ENCODE measurements at regions not wholly inside any gene's neighbourhood (a gene's known extent, or its start where the extent isn't known, plus 50 kb on each side); places are given as distances from the start of the nearest gene placed in this dataset.

- FAIRE-seq (no peak), ATAC-seq (no peak), DNase-seq (ENCODE audit: low spot score) (no peak)
- Histone ChIP-seq H3K36me3 (replicated peaks in 1 of 2; ENCODE audit: control insufficient read depth in 1 of 2, insufficient read depth in 2 of 2, low read length in 2 of 2) (no peaks in the 10 kb centered on the region), H3K27ac (ENCODE audit: extremely low read length, insufficient read depth, low read length) (no peak overlapping the region), H3K79me2 (ENCODE audit: insufficient read depth, low read length) (no peaks in the 10 kb centered on the region), H2AFZ (ENCODE audit: low read length) (no peak overlapping the region), H3K27me3 (ENCODE audit: control insufficient read depth in 1 of 2, insufficient read depth in 2 of 2, low read length in 2 of 2) (no peaks in the 10 kb centered on the region), H3K9me3 (ENCODE audit: low read length) (no peaks in the 10 kb centered on the region), H3K9ac (ENCODE audit: insufficient read depth, low read depth, low read length) (no peak overlapping the region), H3K4me1 (ENCODE audit: insufficient read depth, low read length) (no peaks in the 10 kb centered on the region), H3K4me2 (ENCODE audit: low read depth, low read length) (no peak overlapping the region), H4K20me1 (ENCODE audit: insufficient read depth, low read length) (no peaks in the 10 kb centered on the region), H3K4me3 (replicated peaks in 1 of 3; ENCODE audit: insufficient read depth in 1 of 3, low read depth in 2 of 3, low read length in 3 of 3) (no peak overlapping the region)
- TF ChIP-seq MAFK (conservative IDR thresholded peaks at IDR 0.05 in 1 of 2, IDR thresholded peaks at IDR 0.05 in 1 of 2; ENCODE audit: low read length in 2 of 2) (peak; percentile 59 to 78), FOXO4 (CRISPR knock-in tag; conservative IDR thresholded peaks at IDR 0.05) (no peak), SAP130 (CRISPR knock-in tag; IDR thresholded peaks at IDR 0.05; ENCODE audit: low read depth) (no peak), THAP8 (CRISPR knock-in tag; IDR thresholded peaks at IDR 0.05; ENCODE audit: borderline replicate concordance) (no peak), MAFF (IDR thresholded peaks at IDR 0.05; ENCODE audit: low read depth, low read length) (peak; percentile 76)
- ChIA-PET POLR2A (no interaction called here), CTCF (ENCODE audit: low intra/inter-chr PET ratio, low total read pairs) (no interaction called here)
- intact Hi-C loops (cut with micrococcal nuclease; ENCODE audit: unreplicated experiment): no loop called here
- BruUV-seq (replicated peaks): no TSS peak
- 8% methylated on average over 3 of the region's 3 CpGs for WGBS (ENCODE audit: low lambda C conversion rate)
- in situ Hi-C loops (cut with HindIII; ENCODE audit: extremely low pct_ligation_motif_present, low pct_unique_long_range_greater_than_20kb): no loop called here
Measured at GRCh38 chr5:20522905-20523482, 535.0 kb upstream of the CDH18 start.

DNA sequence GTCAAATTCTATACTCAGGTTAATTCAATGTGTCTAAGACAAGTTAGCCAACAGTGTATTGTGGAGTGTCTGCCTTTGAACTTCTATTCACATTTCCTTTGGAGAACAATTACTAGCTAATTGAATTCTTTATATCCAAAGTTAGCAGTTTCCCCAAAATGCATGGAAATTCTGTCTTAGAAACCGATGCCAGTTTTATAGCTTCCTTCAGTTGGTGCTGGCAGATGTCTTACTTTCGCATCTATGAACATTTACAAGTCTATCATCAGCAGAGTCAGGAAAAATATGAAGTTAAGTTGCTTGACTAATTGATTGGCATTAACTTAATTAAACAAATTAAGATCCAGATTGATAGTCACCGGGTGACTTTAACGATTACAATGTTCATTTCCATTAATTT lies 527.6 kb upstream of the CDH18 start:
- no peak for DNase-seq (ENCODE audit: low spot score)
- ATAC-seq: no peak
- WGBS (ENCODE audit: low lambda C conversion rate): 2% methylated on average over 4 of the region's 4 CpGs
- Histone ChIP-seq H3K36me3 (replicated peaks in 1 of 2; ENCODE audit: control insufficient read depth in 1 of 2, insufficient read depth in 2 of 2, low read length in 2 of 2) (no peaks in the 10 kb centered on the region), H3K9me3 (ENCODE audit: low read length) (no peaks in the 10 kb centered on the region), H4K20me1 (ENCODE audit: insufficient read depth, low read length) (no peaks in the 10 kb centered on the region), H3K27me3 (ENCODE audit: control insufficient read depth in 1 of 2, insufficient read depth in 2 of 2, low read length in 2 of 2) (no peaks in the 10 kb centered on the region), H3K4me3 (replicated peaks in 1 of 3; ENCODE audit: insufficient read depth in 1 of 3, low read depth in 2 of 3, low read length in 3 of 3) (no peak overlapping the region), H3K4me1 (ENCODE audit: insufficient read depth, low read length) (no peaks in the 10 kb centered on the region), H3K79me2 (ENCODE audit: insufficient read depth, low read length) (no peaks in the 10 kb centered on the region), H3K9ac (ENCODE audit: insufficient read depth, low read depth, low read length) (no peak overlapping the region), H3K27ac (ENCODE audit: extremely low read length, insufficient read depth, low read length) (no peak overlapping the region), H2AFZ (ENCODE audit: low read length) (no peak overlapping the region), H3K4me2 (ENCODE audit: low read depth, low read length) (no peak overlapping the region)
- intact Hi-C loops (cut with micrococcal nuclease; ENCODE audit: unreplicated experiment) (no loop called here), in situ Hi-C loops (cut with HindIII; ENCODE audit: extremely low pct_ligation_motif_present, low pct_unique_long_range_greater_than_20kb) (no loop called here)
- ChIA-PET CTCF (ENCODE audit: low intra/inter-chr PET ratio, low total read pairs) (no interaction called here), POLR2A (no interaction called here)
- no TSS peak for BruUV-seq (replicated peaks)
- FAIRE-seq: no peak
- TF ChIP-seq TFDP1 (CRISPR knock-in tag; IDR thresholded peaks at IDR 0.05; ENCODE audit: borderline replicate concordance) (no peak), MED8 (CRISPR knock-in tag; IDR thresholded peaks at IDR 0.05; ENCODE audit: insufficient replicate concordance) (no peak), CSRNP1 (CRISPR knock-in tag; IDR thresholded peaks at IDR 0.05) (no peak), CREM (IDR thresholded peaks at IDR 0.05) (no peak), CREM (CRISPR knock-in tag; IDR thresholded peaks at IDR 0.05) (no peak), HNRNPLL (IDR thresholded peaks at IDR 0.05; ENCODE audit: low read depth, low read length, poor library complexity, severe bottlenecking) (no peak), ZNF792 (CRISPR knock-in tag; IDR thresholded peaks at IDR 0.05) (no peak), ZNF432 (CRISPR knock-in tag; IDR thresholded peaks at IDR 0.05; ENCODE audit: borderline replicate concordance) (no peak), ARID2 (CRISPR knock-in tag; IDR thresholded peaks at IDR 0.05; ENCODE audit: borderline replicate concordance) (no peak), KDM5B (CRISPR knock-in tag; IDR thresholded peaks at IDR 0.05; ENCODE audit: borderline replicate concordance) (no peak)
